ENCODE measurements at regions not wholly inside any gene's neighbourhood (a gene's known extent, or its start where the extent isn't known, plus 50 kb on each side); places are given as distances from the start of the nearest gene placed in this dataset.

- intact Hi-C loops (cut with micrococcal nuclease) = loop anchor here (1.0 to 10.0 kb wide), 5 partner anchors 53 to 210 kb away; partner anchors contain the start of gene FAR1
These were observed 93.7 kb upstream of the SPON1 start for GRCh38 chr11:13868710-13869397.

- intact Hi-C loops (cut with micrococcal nuclease) = loop anchor here (1.0 to 10.0 kb wide), 5 partner anchors 53 to 209 kb away; partner anchors contain the start of gene FAR1
These were observed 93.1 kb upstream of the SPON1 start for GRCh38 chr11:13869398-13869886.

GRCh38 chr11:13874597-13874996 lies 87.9 kb upstream of the SPON1 start:
- intact Hi-C loops (cut with micrococcal nuclease) = no loop called here

- intact Hi-C loops (cut with micrococcal nuclease) = no loop called here
These were observed 86.9 kb upstream of the SPON1 start for GRCh38 chr11:13875643-13876042.

GRCh38 chr11:13876423-13876822 lies 86.1 kb upstream of the SPON1 start:
- intact Hi-C loops (cut with micrococcal nuclease) = no loop called here

- intact Hi-C loops (cut with micrococcal nuclease) = no loop called here
These were observed 84.4 kb upstream of the SPON1 start for GRCh38 chr11:13878077-13878476.

GRCh38 chr11:13880634-13881033 lies 81.9 kb upstream of the SPON1 start:
- intact Hi-C loops (cut with micrococcal nuclease) = no loop called here

- intact Hi-C loops (cut with micrococcal nuclease) = no loop called here
These were observed 81.2 kb upstream of the SPON1 start for GRCh38 chr11:13881226-13881905.

- intact Hi-C loops (cut with micrococcal nuclease) = no loop called here
These were observed 79.5 kb upstream of the SPON1 start for GRCh38 chr11:13883042-13883441.

- intact Hi-C loops (cut with micrococcal nuclease) = no loop called here
These were observed 78.9 kb upstream of the SPON1 start for GRCh38 chr11:13883589-13883988.

- intact Hi-C loops (cut with micrococcal nuclease) = no loop called here
These were observed 78.2 kb upstream of the SPON1 start for GRCh38 chr11:13884158-13884799.

- intact Hi-C loops (cut with micrococcal nuclease) = no loop called here
These were observed 77.4 kb upstream of the SPON1 start for GRCh38 chr11:13885083-13885482.

- intact Hi-C loops (cut with micrococcal nuclease) = no loop called here
These were observed 72.8 kb upstream of the SPON1 start for GRCh38 chr11:13889552-13890249.

GRCh38 chr11:13891911-13892310 lies 70.6 kb upstream of the SPON1 start:
- intact Hi-C loops (cut with micrococcal nuclease) = no loop called here

- intact Hi-C loops (cut with micrococcal nuclease) = no loop called here
These were observed 66.1 kb upstream of the SPON1 start for GRCh38 chr11:13896175-13896980.

GRCh38 chr11:13896981-13897353 lies 65.6 kb upstream of the SPON1 start:
- intact Hi-C loops (cut with micrococcal nuclease) = no loop called here

GRCh38 chr11:13897646-13898276 lies 64.8 kb upstream of the SPON1 start:
- intact Hi-C loops (cut with micrococcal nuclease) = no loop called here

GRCh38 chr11:13899603-13900002 lies 62.9 kb upstream of the SPON1 start:
- intact Hi-C loops (cut with micrococcal nuclease) = no loop called here

GRCh38 chr11:13902523-13902922 lies 60.0 kb upstream of the SPON1 start:
- intact Hi-C loops (cut with micrococcal nuclease) = no loop called here

- intact Hi-C loops (cut with micrococcal nuclease) = no loop called here
These were observed 57.3 kb upstream of the SPON1 start for GRCh38 chr11:13905137-13905781.
